OCI-LY7 (cell line): ENCODE measurements at regions not wholly inside any gene's neighbourhood (a gene's known extent, or its start where the extent isn't known, plus 50 kb on each side); places are given as distances from the start of the nearest gene placed in this dataset.

Source experiments
- BruUV-seq: library from RNA; stranded (reverse); fragments of 400-500 nt; replicated peaks from 2 replicates; lab custom pipeline; 2021; lab: Mats Ljungman, UMichigan
- CTCF ChIA-PET: fragments of 300-600 bp; sonication (Branson Sonifier 250); formaldehyde crosslinking; loops from one replicate; lab custom pipeline; 2022; ENCODE audit warnings: antibody characterized with exemption; ENCODE audit not compliant: unreplicated experiment; lab: Charles Lee
- POLR2A ChIA-PET: fragments of 300-600 bp; sonication (Branson Sonifier 250); formaldehyde crosslinking; loops from one replicate; lab custom pipeline; 2022; ENCODE audit warnings: antibody characterized with exemption; lab: Charles Lee
- DNase-seq: peaks from one replicate; pipeline ENCODE4 v3.0.0-alpha.2; 2015; ENCODE audit warnings: low spot score
- H2AFZ ChIP-seq: fragments of 200-600 bp; sonication (generic), shearing (Covaris generic); 2 replicates; pipeline ENCODE4 v1.6.1; 2014; ENCODE audit warnings: mild to moderate bottlenecking, antibody characterized with exemption, low read length, moderate library complexity
- H3K27ac ChIP-seq: fragments of 200-600 bp; sonication (generic); 2 replicates; pipeline ENCODE4 v1.5.1; 2014; ENCODE audit warnings: mixed run types, low read depth, mild to moderate bottlenecking, moderate library complexity, low read length, inconsistent platforms; ENCODE audit not compliant: poor library complexity, severe bottlenecking
- H3K36me3 ChIP-seq: fragments of 200-600 bp; sonication (generic); 2 replicates; pipeline ENCODE4 v1.6.1; 2014; ENCODE audit warnings: mild to moderate bottlenecking, antibody characterized with exemption, low read length, moderate library complexity, mixed read lengths; ENCODE audit not compliant: insufficient read depth
- H3K4me1 ChIP-seq: fragments of 200-600 bp; sonication (generic); 2 replicates; pipeline ENCODE4 v1.5.1; 2014; ENCODE audit warnings: mild to moderate bottlenecking, low read length; ENCODE audit not compliant: insufficient read depth, poor library complexity, severe bottlenecking
- H3K4me2 ChIP-seq: fragments of 200-600 bp; sonication (generic); 2 replicates; pipeline ENCODE4 v1.6.1; 2014; ENCODE audit warnings: mild to moderate bottlenecking, low read length
- H3K4me3 ChIP-seq: fragments of 200-600 bp; sonication (generic); 2 replicates; pipeline ENCODE4 v1.5.1; 2014; ENCODE audit warnings: mild to moderate bottlenecking, low read depth, low read length; ENCODE audit not compliant: poor library complexity, severe bottlenecking
- H3K79me2 ChIP-seq: fragments of 200-600 bp; sonication (generic); 2 replicates; pipeline ENCODE4 v1.6.1; 2016; ENCODE audit warnings: low read depth, mild to moderate bottlenecking, low read length, moderate library complexity, mixed read lengths; ENCODE audit not compliant: insufficient read depth
- H3K9me2 ChIP-seq: fragments of 200-600 bp; sonication (generic); 2 replicates; pipeline ENCODE4 v1.6.1; 2016; ENCODE audit warnings: mild to moderate bottlenecking, low read length, mixed read lengths; ENCODE audit not compliant: insufficient read depth
- H3K9me3 ChIP-seq: fragments of 200-600 bp; sonication (generic); 2 replicates; pipeline ENCODE4 v1.6.1; 2014; ENCODE audit warnings: mild to moderate bottlenecking, mixed run types, low read length, mixed read lengths
- H4K20me1 ChIP-seq: fragments of 200-600 bp; sonication (generic); 2 replicates; pipeline ENCODE4 v1.6.1; 2014; ENCODE audit warnings: mild to moderate bottlenecking, antibody characterized with exemption, low read length, moderate library complexity, mixed read lengths; ENCODE audit not compliant: insufficient read depth
- CTCF ChIP-seq: fragments of 200-600 bp; sonication (generic); conservative IDR thresholded peaks from 2 replicates; pipeline ENCODE4 v1.5.1; 2014; ENCODE audit warnings: mild to moderate bottlenecking, antibody characterized with exemption, low read length, moderate library complexity, mixed read lengths
- EZH2phosphoT487 ChIP-seq: fragments of 200-600 bp; sonication (generic); IDR thresholded peaks from 2 replicates; pipeline ENCODE4 v1.6.1; 2018; ENCODE audit warnings: low read depth, borderline replicate concordance, mild to moderate bottlenecking, mixed run types, antibody characterized with exemption, low read length, moderate library complexity, mixed read lengths
- intact Hi-C: fragments of 100-400 bp; cut with micrococcal nuclease; formaldehyde crosslinking; loops from one replicate; pipeline ENCODE4 v1.10.0; 2022; ENCODE audit not compliant: unreplicated experiment

- no peaks in the 10 kb centered on the region for H3K79me2 ChIP-seq
- no peak overlapping the region for H3K4me3 ChIP-seq
- TF ChIP-seq CTCF (no peak), EZH2phosphoT487 (no peak)
- no peak overlapping the region for H3K27ac ChIP-seq
- H3K9me3 ChIP-seq = no peaks in the 10 kb centered on the region
- no peak overlapping the region for H2AFZ ChIP-seq
- BruUV-seq = no TSS peak
- POLR2A ChIA-PET = no interaction called here
- H3K4me2 ChIP-seq = no peak overlapping the region
- H3K36me3 ChIP-seq = no peaks in the 10 kb centered on the region
- no peaks in the 10 kb centered on the region for H3K9me2 ChIP-seq
- intact Hi-C loops = no loop called here
- no peak for DNase-seq
- no peaks in the 10 kb centered on the region for H3K4me1 ChIP-seq
- CTCF ChIA-PET = no interaction called here
- H4K20me1 ChIP-seq = no peaks in the 10 kb centered on the region
Measured at GRCh38 chr2:122639176-122639575, 883.7 kb downstream of the TSN start.

GRCh38 chr2:122639711-122640110 lies 884.3 kb downstream of the TSN start:
- no TSS peak for BruUV-seq
- Histone ChIP-seq H3K9me2 (no peaks in the 10 kb centered on the region), H3K27ac (no peak overlapping the region), H2AFZ (no peak overlapping the region), H3K9me3 (no peaks in the 10 kb centered on the region), H3K4me1 (no peaks in the 10 kb centered on the region), H3K4me2 (no peak overlapping the region), H4K20me1 (no peaks in the 10 kb centered on the region), H3K4me3 (no peak overlapping the region), H3K36me3 (no peaks in the 10 kb centered on the region), H3K79me2 (no peaks in the 10 kb centered on the region)
- POLR2A ChIA-PET = interaction anchor here (0.5 kb wide), 1 partner anchor 19 kb away, joined by 3 read pairs; no protein-coding TSS in a partner anchor
- intact Hi-C loops = no loop called here
- TF ChIP-seq EZH2phosphoT487 = no peak
- TF ChIP-seq CTCF = no peak
- DNase-seq = no peak
- CTCF ChIA-PET = no interaction called here

GRCh38 chr2:122643725-122644329 lies 888.4 kb downstream of the TSN start:
- Histone ChIP-seq H3K36me3 (no peaks in the 10 kb centered on the region), H3K79me2 (no peaks in the 10 kb centered on the region), H4K20me1 (no peaks in the 10 kb centered on the region), H3K4me3 (no peak overlapping the region), H3K9me3 (no peaks in the 10 kb centered on the region), H3K4me2 (no peak overlapping the region), H2AFZ (no peak overlapping the region), H3K27ac (no peak overlapping the region), H3K9me2 (no peaks in the 10 kb centered on the region), H3K4me1 (no peaks in the 10 kb centered on the region)
- ChIA-PET POLR2A (no interaction called here), CTCF (no interaction called here)
- TF ChIP-seq EZH2phosphoT487 (no peak), CTCF (no peak)
- intact Hi-C loops = no loop called here
- no TSS peak for BruUV-seq
- no peak for DNase-seq
